GF-D8 (cell line): ENCODE measurements at regions not wholly inside any gene's neighbourhood (a gene's known extent, or its start where the extent isn't known, plus 50 kb on each side); places are given as distances from the start of the nearest gene placed in this dataset.
A peak's percentile ranks its signal among the peaks of the same experiment; 100 is the strongest.

ENCODE experiments used
- DNase-seq: peaks from one replicate; lab custom pipeline; 2025; lab: John Stamatoyannopoulos, UW

DNA sequence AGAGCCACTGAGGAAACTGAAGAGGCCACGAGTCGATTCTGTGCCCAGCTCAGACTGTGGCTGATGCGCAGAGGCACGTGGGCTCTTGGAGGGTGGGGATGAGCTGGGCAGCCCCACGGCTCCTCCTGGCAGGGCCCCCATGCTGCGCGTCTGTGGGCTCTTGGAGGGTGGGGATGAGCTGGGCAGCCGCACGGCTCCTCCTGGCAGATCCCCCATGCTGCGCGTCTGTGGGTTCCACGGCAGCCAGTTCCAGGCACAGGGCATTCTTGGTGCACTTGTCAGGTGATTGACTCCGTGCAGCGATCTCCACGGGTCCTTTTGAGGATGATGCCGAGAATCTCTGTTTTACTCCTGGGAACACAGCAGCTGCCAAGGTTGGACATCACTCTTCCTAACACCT is 138.1 kb upstream of the ZNF236 start:
- no peak for DNase-seq

DNA sequence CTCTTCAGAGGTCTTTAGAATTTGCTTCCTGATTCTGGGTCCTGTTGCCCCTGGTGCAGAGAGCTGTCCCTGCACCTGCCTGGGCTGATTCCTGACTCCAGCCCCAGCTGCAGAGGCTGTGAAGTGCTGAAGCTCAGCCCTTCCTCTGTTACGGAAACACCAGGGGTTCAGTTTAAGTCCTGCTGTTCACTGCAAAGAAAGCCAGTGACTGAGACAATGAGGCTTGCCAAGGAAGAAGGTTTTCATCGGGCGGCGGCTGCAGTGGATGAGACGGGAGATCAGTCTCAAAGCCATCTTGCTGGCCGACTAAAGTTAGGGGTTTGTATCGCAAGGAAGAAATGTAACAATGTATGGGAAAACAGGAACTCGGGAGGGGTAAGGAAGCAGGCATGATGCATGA is 142.4 kb upstream of the ZNF236 start:
- DNase-seq, result no peak

DNA sequence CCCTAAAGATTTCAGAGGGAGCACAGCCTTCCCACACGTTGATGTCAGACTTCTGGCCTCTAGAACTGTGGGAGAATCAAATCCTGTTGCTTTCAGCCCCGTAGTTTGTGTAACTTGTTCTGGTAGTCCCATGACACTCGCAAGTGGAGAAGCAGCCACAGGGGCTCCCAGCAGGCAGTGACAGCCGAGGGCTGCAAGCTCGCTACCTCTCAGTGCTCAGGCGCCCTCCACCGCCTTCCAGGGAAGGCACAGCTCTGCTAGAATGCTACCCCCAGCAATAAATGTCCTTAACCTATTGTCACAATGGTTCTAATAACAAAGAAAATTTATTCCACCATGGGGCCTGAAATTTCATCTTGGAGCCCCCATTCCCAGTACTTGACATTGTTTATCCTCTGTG is 143.1 kb upstream of the ZNF236 start:
- DNase-seq, result no peak

DNA sequence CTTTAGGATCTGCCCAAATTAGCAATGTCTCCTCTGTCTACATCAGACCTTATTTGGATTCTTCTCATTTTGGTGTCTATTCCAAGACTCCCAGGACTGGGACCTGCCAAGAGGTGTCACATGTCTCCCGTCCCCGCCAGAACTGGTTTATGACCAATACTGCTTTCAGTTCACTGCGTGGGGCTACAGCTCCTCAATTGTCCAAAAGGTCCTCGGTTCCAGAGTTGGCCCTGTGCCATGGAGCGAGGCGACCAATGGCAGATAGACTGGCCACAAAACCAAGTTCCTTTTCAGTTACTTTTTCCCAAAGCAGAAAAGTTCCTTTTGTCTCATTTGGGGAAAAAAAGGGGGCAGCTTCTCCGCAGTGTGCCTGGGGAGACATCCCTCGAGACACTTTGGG is 144.1 kb upstream of the ZNF236 start:
- no peak for DNase-seq

DNA sequence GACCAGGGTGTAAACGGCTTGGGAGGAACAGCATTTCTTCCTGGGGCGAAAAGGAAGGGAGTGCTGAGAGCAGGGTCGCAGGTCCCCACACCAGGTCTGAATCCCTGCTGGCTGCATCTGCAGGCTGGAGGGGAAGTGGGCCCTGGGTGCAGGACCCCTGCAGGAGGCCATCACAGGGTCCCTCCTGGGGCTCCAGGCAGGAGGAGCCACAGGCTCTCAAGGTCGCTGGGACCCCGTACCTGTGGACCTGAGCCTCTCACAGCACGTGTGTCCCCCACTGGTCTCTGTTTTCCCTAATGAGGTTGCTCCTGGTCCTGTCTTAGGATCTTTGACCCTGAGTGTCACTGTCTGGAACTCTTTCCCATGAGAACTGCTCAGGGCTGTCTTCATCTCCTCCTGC is 147.8 kb upstream of the ZNF236 start:
- no peak for DNase-seq

DNA sequence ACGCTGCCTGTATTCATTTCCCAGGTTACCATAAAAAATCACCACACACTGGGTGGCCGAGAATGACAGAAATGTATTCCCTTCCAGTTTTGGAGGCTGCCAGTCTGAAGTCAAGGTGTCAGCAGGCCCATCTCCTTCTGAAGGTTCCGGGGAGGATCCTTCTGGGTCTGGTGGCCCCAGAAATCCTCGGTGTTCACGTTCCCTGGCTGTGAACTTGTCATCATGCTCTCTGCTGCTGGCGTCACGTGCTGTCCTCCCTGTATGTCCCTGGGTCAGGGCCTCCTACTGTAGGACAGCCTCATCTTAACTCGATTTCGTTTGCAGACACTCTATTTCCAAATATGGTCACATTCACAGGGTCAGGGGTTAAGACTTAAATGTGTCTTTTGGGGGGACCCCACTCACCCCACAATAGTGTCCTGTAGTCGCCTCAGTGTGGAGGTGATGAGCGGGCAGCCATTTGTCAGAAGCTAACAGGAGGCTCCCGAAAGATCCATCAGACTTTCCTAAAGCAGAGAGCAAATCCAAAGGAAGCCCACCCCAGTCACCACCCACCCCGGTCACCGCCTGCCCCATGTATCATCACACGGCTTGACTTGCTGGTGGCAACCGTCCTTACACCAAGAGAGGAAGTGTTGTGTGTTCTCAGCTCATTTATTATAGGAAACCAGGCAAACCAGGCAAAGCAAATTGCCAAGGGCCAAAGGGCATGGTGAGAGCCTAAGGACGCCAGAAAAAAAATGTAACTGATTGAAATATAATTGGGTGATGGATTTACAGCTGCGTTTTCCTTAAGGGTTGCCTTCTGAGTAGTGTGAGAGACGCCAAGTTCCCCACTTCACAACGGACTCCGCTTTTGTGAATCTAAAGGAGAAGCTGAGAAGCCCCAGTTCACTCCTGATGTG is 148.8 kb upstream of the ZNF236 start:
- DNase-seq, result no peak

- DNase-seq, result no peak
These were observed 149.7 kb upstream of the ZNF236 start for GRCh38 chr18:76672627-76673026.

- DNase-seq, result no peak
These were observed 151.6 kb upstream of the ZNF236 start for GRCh38 chr18:76670564-76671288.

DNA sequence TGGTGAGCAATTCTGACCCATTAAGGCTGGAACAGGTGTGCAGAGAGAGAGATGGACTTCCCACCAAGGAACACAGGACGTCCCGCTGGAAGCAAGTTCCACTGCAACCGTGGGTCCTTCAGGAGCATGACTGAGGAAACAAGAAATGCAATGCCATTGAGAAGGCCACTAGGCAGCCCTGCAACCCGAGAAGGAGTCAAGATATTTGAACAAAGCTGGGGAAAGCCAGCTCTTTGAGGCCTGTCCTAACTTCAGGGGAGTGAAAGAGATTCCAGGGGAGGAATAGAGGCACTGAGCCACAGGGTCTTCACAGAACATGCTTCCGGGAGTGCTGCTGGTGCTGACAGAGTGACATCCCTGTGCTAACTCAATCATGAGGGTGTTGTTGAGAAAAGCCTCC is 153.8 kb upstream of the ZNF236 start:
- DNase-seq, result no peak

DNA sequence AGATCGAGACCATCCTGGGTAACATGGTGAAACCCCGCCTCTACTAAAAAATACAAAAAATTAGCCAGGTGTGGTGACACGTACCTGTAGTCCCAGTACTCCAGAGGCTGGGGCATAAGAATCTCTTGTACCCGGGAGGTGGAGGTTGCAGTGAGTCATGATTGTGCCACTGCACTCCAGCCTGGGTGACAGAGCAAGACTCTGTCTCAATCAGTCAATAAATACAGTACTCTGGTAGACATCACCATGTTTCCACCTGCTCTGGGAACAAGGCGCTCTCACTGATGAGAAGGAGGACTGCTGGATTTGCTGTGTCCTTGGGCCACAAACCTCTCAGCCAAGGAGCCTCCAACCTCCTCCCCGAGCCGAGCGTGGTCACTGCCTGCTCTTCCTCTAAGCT is 154.2 kb upstream of the ZNF236 start:
- no peak for DNase-seq

- DNase-seq, result no peak
These were observed 154.8 kb upstream of the ZNF236 start for GRCh38 chr18:76667603-76668002.

GRCh38 chr18:76662626-76663025 is 159.7 kb upstream of the ZNF236 start:
- DNase-seq, result no peak

- DNase-seq, result no peak
These were observed 161.7 kb upstream of the ZNF236 start for GRCh38 chr18:76660571-76661192.

- peak; percentile 6 for DNase-seq
These were observed 163.6 kb upstream of the ZNF516 start for GRCh38 chr18:76658627-76659026.

DNA sequence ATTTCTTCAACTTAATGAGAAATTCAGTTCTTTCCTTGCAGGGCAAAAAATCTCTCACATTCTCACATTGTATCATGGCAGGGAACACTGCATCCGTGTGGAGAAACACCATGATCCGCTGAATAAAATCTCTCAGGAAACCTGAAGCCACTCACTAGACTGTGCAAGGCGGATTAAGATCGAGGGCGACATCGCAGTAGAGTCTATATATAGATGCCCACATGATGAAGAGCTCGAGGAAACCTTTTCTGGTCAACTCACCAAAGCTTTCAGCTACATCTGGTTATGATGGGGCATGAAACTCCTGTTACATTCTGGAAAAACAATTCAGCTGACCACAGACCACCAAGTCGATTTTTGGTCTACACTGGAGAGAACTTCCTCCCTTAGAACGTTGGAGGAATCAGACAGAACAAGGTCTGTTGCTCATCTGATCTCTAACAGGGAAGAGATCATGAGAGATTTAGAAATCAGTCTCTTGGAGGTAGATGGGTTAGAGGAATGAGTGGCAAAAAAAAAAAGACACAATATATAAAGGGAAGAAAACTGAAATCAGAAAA is 162.9 kb upstream of the ZNF516 start:
- no peak for DNase-seq

DNA sequence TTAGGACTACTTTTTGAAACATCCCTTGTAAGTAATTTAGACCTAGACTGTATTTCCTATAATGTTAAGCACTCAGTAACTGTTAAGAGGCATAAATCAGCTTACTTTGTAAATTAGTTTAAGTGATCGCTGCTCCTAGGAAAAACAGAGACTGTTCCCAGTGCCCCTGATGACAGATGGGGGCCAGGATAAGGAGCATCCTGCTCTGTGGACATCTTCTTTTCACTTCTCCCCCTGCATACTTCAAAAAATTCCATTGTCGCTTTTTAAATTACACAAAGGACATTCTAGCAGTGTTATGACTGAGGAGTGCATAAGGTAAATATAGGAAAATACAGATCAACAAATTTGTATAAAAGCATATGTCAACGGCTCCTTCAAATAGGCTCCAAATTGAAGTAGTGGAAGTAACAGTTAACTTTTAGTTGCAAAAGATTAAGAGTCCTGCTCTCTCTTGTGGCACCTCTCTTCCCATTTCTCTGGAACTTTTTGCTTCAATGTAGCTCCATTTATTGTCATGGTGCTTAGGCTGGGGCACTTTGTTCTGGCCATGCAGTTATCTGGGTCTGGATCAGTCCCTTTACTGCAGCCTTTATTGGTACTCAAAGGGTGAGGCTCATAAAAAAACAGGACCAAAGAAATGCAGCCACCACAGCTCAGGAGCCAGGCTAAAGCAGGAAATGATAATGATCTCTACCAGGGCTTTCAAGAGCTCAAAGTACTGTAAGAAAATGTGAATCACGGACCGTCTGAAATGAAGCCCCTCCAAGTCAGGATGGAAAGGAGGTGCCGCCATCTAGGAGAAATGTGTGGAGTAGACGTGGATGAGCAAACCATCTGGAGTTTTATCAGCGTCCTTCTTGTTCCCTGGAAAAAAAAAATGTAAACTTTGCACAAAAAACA is 162.1 kb upstream of the ZNF516 start:
- DNase-seq, result peak; percentile 20

DNA sequence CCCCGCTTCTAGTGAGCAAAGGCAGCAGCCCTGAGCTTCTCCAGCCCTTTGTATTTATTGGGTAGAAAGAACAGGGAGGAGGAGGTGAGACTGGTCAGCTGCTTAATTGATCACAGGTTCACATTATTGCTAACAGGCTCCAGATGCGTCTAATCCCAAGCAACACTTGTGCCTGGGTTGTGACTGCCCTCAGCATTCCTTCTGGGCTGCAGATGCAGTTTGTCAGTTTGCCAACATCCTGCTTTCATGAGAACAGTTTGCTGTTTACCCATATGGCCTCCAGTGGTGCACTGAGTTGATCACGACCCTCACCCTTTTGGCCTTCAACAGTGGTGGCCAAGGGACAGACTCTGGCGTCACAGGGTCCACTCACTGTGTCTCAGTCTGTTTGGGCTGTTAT is 159.5 kb upstream of the ZNF516 start:
- DNase-seq, result no peak

- no peak for DNase-seq
These were observed 152.3 kb upstream of the ZNF516 start for GRCh38 chr18:76647322-76647721.

DNA sequence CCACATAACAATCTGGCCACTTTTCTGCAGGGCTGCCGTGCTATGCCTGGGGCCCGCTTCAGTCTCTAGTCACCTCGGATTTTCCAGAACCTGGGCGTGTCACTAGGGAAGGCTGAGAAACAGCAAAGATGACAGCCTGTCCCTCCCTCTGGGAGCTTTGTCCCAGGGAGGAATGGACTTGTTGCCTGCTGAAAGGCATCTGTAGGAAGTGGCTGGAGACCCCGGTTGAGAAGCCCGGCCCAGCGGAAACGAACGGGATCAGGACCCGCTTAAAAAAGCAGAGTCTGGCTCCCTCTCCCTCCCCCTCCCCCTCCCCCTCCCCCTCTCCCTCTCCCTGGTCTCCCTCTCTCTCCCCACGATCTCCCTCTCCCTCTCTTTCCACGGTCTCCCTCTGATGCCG is 149.5 kb upstream of the ZNF516 start:
- DNase-seq, result no peak

DNA sequence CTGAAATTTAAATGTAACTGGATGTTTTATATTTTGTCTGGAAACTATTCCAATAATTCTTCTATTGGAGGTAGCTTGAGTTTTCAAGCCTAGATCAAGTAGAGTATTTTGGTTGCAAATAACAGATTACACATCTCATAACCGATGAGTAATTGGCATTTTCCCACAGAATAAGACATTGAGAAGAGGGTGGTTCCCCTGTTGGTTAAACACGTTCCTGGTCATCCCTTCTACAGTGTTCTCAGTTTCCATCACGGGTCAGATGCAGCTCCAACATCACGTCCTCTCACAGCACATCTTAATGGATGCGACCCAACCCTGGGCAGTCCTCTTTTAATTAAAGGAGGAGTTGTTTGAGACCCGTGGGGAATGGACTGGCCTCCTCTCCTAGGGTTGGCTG is 149.0 kb upstream of the ZNF516 start:
- DNase-seq, result no peak

DNA sequence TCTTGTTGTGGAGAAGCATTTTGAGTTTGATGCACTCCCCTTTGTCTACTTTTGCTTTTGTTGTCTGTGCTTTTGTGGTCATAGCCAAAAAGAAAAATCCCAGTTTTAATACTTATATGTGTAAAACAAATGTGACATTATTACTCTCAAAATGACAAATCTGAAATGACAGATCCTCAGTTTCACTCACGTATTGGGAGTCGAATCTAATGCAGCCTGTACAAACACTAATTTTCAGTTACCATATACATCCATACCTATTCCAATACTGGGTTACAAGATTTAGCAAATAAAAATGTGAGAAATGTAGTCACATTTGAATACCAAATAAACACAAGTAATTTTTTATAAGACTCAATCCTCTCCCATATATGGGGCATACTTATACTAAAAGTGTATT is 148.2 kb upstream of the ZNF516 start:
- DNase-seq, result no peak

GRCh38 chr18:76640438-76640837 is 145.4 kb upstream of the ZNF516 start:
- no peak for DNase-seq
